GM21447 (cell line): ENCODE measurements at regions not wholly inside any gene's neighbourhood (a gene's known extent, or its start where the extent isn't known, plus 50 kb on each side); places are given as distances from the start of the nearest gene placed in this dataset.

ENCODE experiments used
- ATAC-seq: cut with Tn5 transposase; IDR thresholded peaks from one replicate; pipeline ENCODE4 v1.9.1; 2021; ENCODE audit not compliant: unreplicated experiment

- ATAC-seq = no peak
These were observed 545.6 kb upstream of the ZNF385D start for GRCh38 chr3:22296601-22297000.

GRCh38 chr3:22297436-22297835 lies 546.4 kb upstream of the ZNF385D start:
- ATAC-seq = no peak

GRCh38 chr3:22306454-22306853 lies 555.4 kb upstream of the ZNF385D start:
- ATAC-seq = no peak

- ATAC-seq = no peak
These were observed 557.9 kb upstream of the ZNF385D start for GRCh38 chr3:22308871-22309270.

GRCh38 chr3:22315925-22316324 lies 564.9 kb upstream of the ZNF385D start:
- no peak for ATAC-seq

- ATAC-seq = no peak
These were observed 567.3 kb upstream of the ZNF385D start for GRCh38 chr3:22318325-22318724.

GRCh38 chr3:22319446-22319845 lies 568.4 kb upstream of the ZNF385D start:
- ATAC-seq = no peak

GRCh38 chr3:22322861-22323260 lies 571.9 kb upstream of the ZNF385D start:
- ATAC-seq = no peak

- ATAC-seq = no peak
These were observed 575.3 kb upstream of the ZNF385D start for GRCh38 chr3:22326305-22326704.

GRCh38 chr3:22334996-22335395 lies 584.0 kb upstream of the ZNF385D start:
- no peak for ATAC-seq

- ATAC-seq = no peak
These were observed 598.3 kb upstream of the ZNF385D start for GRCh38 chr3:22349215-22349851.

GRCh38 chr3:22351806-22352205 lies 600.8 kb upstream of the ZNF385D start:
- no peak for ATAC-seq

- ATAC-seq = no peak
These were observed 602.1 kb upstream of the ZNF385D start for GRCh38 chr3:22353126-22353525.

- ATAC-seq = no peak
These were observed 607.3 kb upstream of the ZNF385D start for GRCh38 chr3:22358334-22358733.

GRCh38 chr3:22360164-22360563 lies 609.2 kb upstream of the ZNF385D start:
- no peak for ATAC-seq

GRCh38 chr3:22360970-22361369 lies 610.0 kb upstream of the ZNF385D start:
- no peak for ATAC-seq

GRCh38 chr3:22361521-22361920 lies 610.5 kb upstream of the ZNF385D start:
- ATAC-seq = no peak

- ATAC-seq = no peak
These were observed 613.8 kb upstream of the ZNF385D start for GRCh38 chr3:22364851-22365250.

GRCh38 chr3:22366781-22367180 lies 615.8 kb upstream of the ZNF385D start:
- no peak for ATAC-seq

GRCh38 chr3:22371036-22371435 lies 620.0 kb upstream of the ZNF385D start:
- no peak for ATAC-seq

- no peak for ATAC-seq
These were observed 620.7 kb upstream of the ZNF385D start for GRCh38 chr3:22371607-22372291.

GRCh38 chr3:22372292-22373062 lies 621.5 kb upstream of the ZNF385D start:
- no peak for ATAC-seq
